ENCODE measurements at regions not wholly inside any gene's neighbourhood (a gene's known extent, or its start where the extent isn't known, plus 50 kb on each side); places are given as distances from the start of the nearest gene placed in this dataset.

DNA sequence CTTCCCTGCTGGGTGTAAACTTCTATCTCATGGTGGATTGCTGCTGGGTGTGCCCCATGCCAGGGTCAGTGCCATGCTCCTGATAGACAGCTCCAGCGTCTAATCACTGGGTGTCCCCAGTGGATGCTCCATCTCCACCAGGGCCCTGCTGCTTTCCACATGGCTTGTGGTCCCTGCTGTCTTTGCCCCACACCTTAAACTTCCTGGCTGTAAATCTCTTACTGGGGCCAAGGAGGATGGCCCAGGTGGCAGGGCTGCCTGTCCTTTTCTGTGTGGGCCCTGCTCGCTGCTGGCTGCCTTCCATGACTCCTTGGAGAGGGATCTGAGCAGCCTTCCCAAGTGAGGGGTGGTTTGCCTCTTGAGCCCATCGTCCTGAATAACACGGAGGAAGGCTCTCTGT, 51.8 kb downstream of the RGS12 start:
- TF ChIP-seq ZFP3 (CRISPR knock-in tag; IDR thresholded peaks at IDR 0.05) (no peak), BACH2 (CRISPR knock-in tag; IDR thresholded peaks at IDR 0.05; ENCODE audit: borderline replicate concordance) (no peak), RARB (CRISPR knock-in tag; IDR thresholded peaks at IDR 0.05) (no peak), ZC3H10 (CRISPR knock-in tag; IDR thresholded peaks at IDR 0.05) (no peak), SNAI2 (CRISPR knock-in tag; IDR thresholded peaks at IDR 0.05) (no peak), ZNF565 (CRISPR knock-in tag; conservative IDR thresholded peaks at IDR 0.05; ENCODE audit: low read depth) (no peak), ZFP30 (CRISPR knock-in tag; IDR thresholded peaks at IDR 0.05) (no peak), ARNTL (CRISPR knock-in tag; IDR thresholded peaks at IDR 0.05; ENCODE audit: borderline replicate concordance, low read depth) (no peak)
- TF ChIP-seq, protein P1, sequence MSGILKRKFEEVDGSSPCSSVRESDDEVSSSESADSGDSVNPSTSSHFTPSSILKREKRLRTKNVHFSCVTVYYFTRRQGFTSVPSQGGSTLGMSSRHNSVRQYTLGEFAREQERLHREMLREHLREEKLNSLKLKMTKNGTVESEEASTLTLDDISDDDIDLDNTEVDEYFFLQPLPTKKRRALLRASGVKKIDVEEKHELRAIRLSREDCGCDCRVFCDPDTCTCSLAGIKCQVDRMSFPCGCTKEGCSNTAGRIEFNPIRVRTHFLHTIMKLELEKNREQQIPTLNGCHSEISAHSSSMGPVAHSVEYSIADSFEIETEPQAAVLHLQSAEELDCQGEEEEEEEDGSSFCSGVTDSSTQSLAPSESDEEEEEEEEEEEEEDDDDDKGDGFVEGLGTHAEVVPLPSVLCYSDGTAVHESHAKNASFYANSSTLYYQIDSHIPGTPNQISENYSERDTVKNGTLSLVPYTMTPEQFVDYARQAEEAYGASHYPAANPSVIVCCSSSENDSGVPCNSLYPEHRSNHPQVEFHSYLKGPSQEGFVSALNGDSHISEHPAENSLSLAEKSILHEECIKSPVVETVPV (CRISPR knock-in tag; IDR thresholded peaks at IDR 0.05), result no peak
- TF ChIP-seq, protein P2, sequence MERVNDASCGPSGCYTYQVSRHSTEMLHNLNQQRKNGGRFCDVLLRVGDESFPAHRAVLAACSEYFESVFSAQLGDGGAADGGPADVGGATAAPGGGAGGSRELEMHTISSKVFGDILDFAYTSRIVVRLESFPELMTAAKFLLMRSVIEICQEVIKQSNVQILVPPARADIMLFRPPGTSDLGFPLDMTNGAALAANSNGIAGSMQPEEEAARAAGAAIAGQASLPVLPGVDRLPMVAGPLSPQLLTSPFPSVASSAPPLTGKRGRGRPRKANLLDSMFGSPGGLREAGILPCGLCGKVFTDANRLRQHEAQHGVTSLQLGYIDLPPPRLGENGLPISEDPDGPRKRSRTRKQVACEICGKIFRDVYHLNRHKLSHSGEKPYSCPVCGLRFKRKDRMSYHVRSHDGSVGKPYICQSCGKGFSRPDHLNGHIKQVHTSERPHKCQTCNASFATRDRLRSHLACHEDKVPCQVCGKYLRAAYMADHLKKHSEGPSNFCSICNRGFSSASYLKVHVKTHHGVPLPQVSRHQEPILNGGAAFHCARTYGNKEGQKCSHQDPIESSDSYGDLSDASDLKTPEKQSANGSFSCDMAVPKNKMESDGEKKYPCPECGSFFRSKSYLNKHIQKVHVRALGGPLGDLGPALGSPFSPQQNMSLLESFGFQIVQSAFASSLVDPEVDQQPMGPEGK (CRISPR knock-in tag; IDR thresholded peaks at IDR 0.05; ENCODE audit: borderline replicate concordance), result no peak
